GM12878 (cell line): ENCODE measurements at regions not wholly inside any gene's neighbourhood (a gene's known extent, or its start where the extent isn't known, plus 50 kb on each side); places are given as distances from the start of the nearest gene placed in this dataset.

Experiments used
- BACH1 ChIP-seq: fragments of 450-650 bp; IDR thresholded peaks from 2 replicates; pipeline ENCODE4 v1.6.1; 2017; ENCODE audit warnings: mild to moderate bottlenecking, borderline replicate concordance
- CTCF ChIP-seq, 3 experiments: IDR thresholded peaks in 2 of 3; conservative IDR thresholded peaks in 1 of 3; 2 replicates each; pipeline ENCODE4 v1.5.1; 2011; ENCODE audit warnings: low read depth in 3 of 3, low read length in 3 of 3, mild to moderate bottlenecking in 3 of 3, control low read depth in 2 of 3, moderate library complexity in 2 of 3, inconsistent platforms in 1 of 3, mixed read lengths in 1 of 3; ENCODE audit not compliant: control insufficient read depth in 2 of 3, insufficient read depth in 1 of 3; ENCODE audit errors: extremely low read depth in 1 of 3
- EZH2 ChIP-seq: IDR thresholded peaks from 2 replicates; pipeline ENCODE4 v1.6.1; 2012; ENCODE audit warnings: low read depth, mild to moderate bottlenecking, control low read depth, inconsistent platforms, low read length, borderline replicate concordance; ENCODE audit not compliant: control insufficient read depth
- POLR2AphosphoS5 ChIP-seq: IDR thresholded peaks from 2 replicates; pipeline ENCODE4 v1.6.1; 2011; ENCODE audit warnings: mild to moderate bottlenecking, low read length, inconsistent platforms
- RCOR1 ChIP-seq: conservative IDR thresholded peaks from 2 replicates; pipeline ENCODE4 v1.6.1; 2012; ENCODE audit warnings: low read depth, low read length, improper control_type of control experiment
- REST ChIP-seq: IDR thresholded peaks from 2 replicates; pipeline ENCODE4 v1.6.1; 2012; ENCODE audit warnings: mild to moderate bottlenecking, low read depth, low read length
- SMC3 ChIP-seq: IDR thresholded peaks from 2 replicates; pipeline ENCODE4 v1.6.1; 2011; ENCODE audit warnings: low read length, improper control_type of control experiment, borderline replicate concordance
- SPI1 ChIP-seq: IDR thresholded peaks from 2 replicates; pipeline ENCODE4 v1.6.1; 2011; ENCODE audit warnings: low read depth, mild to moderate bottlenecking, low read length, moderate library complexity, borderline replicate concordance; ENCODE audit not compliant: insufficient read depth
- SRF ChIP-seq, 2 experiments: IDR thresholded peaks; 2 replicates each; pipeline ENCODE4 v1.6.1; 2011; ENCODE audit warnings: low read depth in 2 of 2, low read length in 2 of 2, mild to moderate bottlenecking in 1 of 2, moderate library complexity in 1 of 2
- ZNF384 ChIP-seq: IDR thresholded peaks from 2 replicates; pipeline ENCODE4 v1.6.1; 2012; ENCODE audit warnings: low read depth, mild to moderate bottlenecking, low read length, improper control_type of control experiment, borderline replicate concordance

GRCh38 chr16:48833461-48833860 is 223.5 kb upstream of the N4BP1 start:
- TF ChIP-seq RCOR1 (no peak), POLR2AphosphoS5 (no peak), SRF (IDR thresholded peaks at IDR 0.05; ENCODE audit: low read depth in 2 of 2, low read length in 2 of 2) (no peak), SPI1 (no peak), EZH2 (no peak), BACH1 (no peak), CTCF (IDR thresholded peaks at IDR 0.05 in 2 of 3, conservative IDR thresholded peaks at IDR 0.05 in 1 of 3; ENCODE audit: control insufficient read depth in 2 of 3, extremely low read depth in 1 of 3, insufficient read depth in 1 of 3, low read depth in 3 of 3, low read length in 3 of 3) (no peak), SMC3 (no peak), ZNF384 (no peak), REST (no peak)
